IMR-90 (cell line): ENCODE measurements at regions not wholly inside any gene's neighbourhood (a gene's known extent, or its start where the extent isn't known, plus 50 kb on each side); places are given as distances from the start of the nearest gene placed in this dataset.

Source experiments
- BHLHE40 ChIP-seq: fragments of 150-350 bp; IDR thresholded peaks from 2 replicates; pipeline ENCODE4 v1.6.1; 2016; ENCODE audit warnings: mild to moderate bottlenecking, low read depth, low read length
- CEBPB ChIP-seq: IDR thresholded peaks from 2 replicates; pipeline ENCODE4 v1.6.1; 2012; ENCODE audit warnings: low read depth, low read length, improper control_type of control experiment
- CHD1 ChIP-seq: IDR thresholded peaks from 2 replicates; pipeline ENCODE4 v1.6.1; 2012; ENCODE audit warnings: low read depth, low read length, improper control_type of control experiment
- CTCF ChIP-seq: conservative IDR thresholded peaks from 2 replicates; pipeline ENCODE4 v1.5.1; 2012; ENCODE audit warnings: mild to moderate bottlenecking, low read depth, low read length, improper control_type of control experiment
- ELK1 ChIP-seq: fragments of 150-350 bp; IDR thresholded peaks from 2 replicates; pipeline ENCODE4 v1.6.1; 2016; ENCODE audit warnings: low read depth, mild to moderate bottlenecking, low read length, moderate library complexity, borderline replicate concordance
- FOS ChIP-seq: fragments of 150-350 bp; IDR thresholded peaks from 2 replicates; pipeline ENCODE4 v1.6.1; 2016; ENCODE audit warnings: low read depth, low read length
- MAFK ChIP-seq: IDR thresholded peaks from 2 replicates; pipeline ENCODE4 v1.6.1; 2012; ENCODE audit warnings: low read depth, low read length, improper control_type of control experiment
- MAZ ChIP-seq: IDR thresholded peaks from 2 replicates; pipeline ENCODE4 v1.6.1; 2012; ENCODE audit warnings: low read depth, mild to moderate bottlenecking, low read length, improper control_type of control experiment, moderate library complexity, borderline replicate concordance
- POLR2A ChIP-seq: IDR thresholded peaks from 2 replicates; pipeline ENCODE4 v1.6.1; 2012; ENCODE audit warnings: mild to moderate bottlenecking, low read depth, low read length
- RAD21 ChIP-seq: IDR thresholded peaks from 2 replicates; pipeline ENCODE4 v1.6.1; 2012; ENCODE audit warnings: low read length, improper control_type of control experiment
- RCOR1 ChIP-seq: IDR thresholded peaks from 2 replicates; pipeline ENCODE4 v1.6.1; 2012; ENCODE audit warnings: mild to moderate bottlenecking, low read length, improper control_type of control experiment; ENCODE audit not compliant: insufficient replicate concordance
- RFX5 ChIP-seq: IDR thresholded peaks from 2 replicates; pipeline ENCODE4 v1.8.0; 2012; ENCODE audit warnings: low read depth, mild to moderate bottlenecking, low read length, moderate library complexity
- SMC3 ChIP-seq: fragments of 150-350 bp; IDR thresholded peaks from 2 replicates; pipeline ENCODE4 v1.6.1; 2016; ENCODE audit warnings: low read depth, mild to moderate bottlenecking, antibody characterized with exemption, low read length, moderate library complexity
- USF2 ChIP-seq: fragments of 150-350 bp; IDR thresholded peaks from 2 replicates; pipeline ENCODE4 v1.6.1; 2017; ENCODE audit warnings: mild to moderate bottlenecking, antibody characterized with exemption, low read length, low read depth

- TF ChIP-seq CHD1 (no peak), CEBPB (no peak), CTCF (no peak), POLR2A (no peak), MAZ (no peak), RCOR1 (no peak), RAD21 (no peak), BHLHE40 (no peak), MAFK (no peak), SMC3 (no peak), RFX5 (no peak), USF2 (no peak), ELK1 (no peak), FOS (no peak)
Measured at GRCh38 chr9:119004618-119004990, 364.6 kb downstream of the BRINP1 start.
